ENCODE measurements at regions not wholly inside any gene's neighbourhood (a gene's known extent, or its start where the extent isn't known, plus 50 kb on each side); places are given as distances from the start of the nearest gene placed in this dataset.
"Not testable (repeated sequence)": the region's sequence is repeated elsewhere in the genome, so short reads cannot be mapped to it uniquely, and the experiment has no call there.

DNA sequence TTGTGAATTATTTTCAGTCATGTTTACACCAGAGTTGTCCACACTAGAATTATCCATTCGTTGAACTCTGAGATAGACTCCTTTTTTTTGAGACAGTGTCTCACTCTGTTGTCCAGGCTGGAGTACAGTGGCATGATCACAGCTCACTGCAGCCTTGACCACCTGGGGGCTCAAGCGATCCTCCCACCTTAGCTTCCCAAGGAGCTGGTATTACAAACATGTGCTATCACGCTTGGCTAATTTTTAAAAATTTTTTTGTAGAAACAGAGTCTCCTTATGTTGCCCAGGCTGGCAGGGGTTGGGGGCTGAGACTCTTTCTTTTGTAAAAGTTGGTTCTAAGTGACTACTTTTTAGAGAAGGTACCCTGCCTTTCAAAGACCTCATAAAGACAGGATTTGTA, 2887.2 kb downstream of the RPIA start:
- TF ChIP-seq POLR2A (IDR thresholded peaks at IDR 0.05; ENCODE audit: low read depth, low read length); TAF1 (IDR thresholded peaks at IDR 0.05; ENCODE audit: borderline replicate concordance, low read depth, low read length): not testable (repeated sequence)

All from GM12892 (cell line).